H1 (cell line): ENCODE measurements at regions not wholly inside any gene's neighbourhood (a gene's known extent, or its start where the extent isn't known, plus 50 kb on each side); places are given as distances from the start of the nearest gene placed in this dataset.

ENCODE experiments used
- CTCF ChIA-PET: fragments of 300-600 bp; sonication (Branson Sonifier 250); formaldehyde crosslinking; loops from one replicate; lab custom pipeline; 2021; ENCODE audit not compliant: partially characterized antibody; lab: Charles Lee
- POLR2A ChIA-PET: fragments of 300-600 bp; sonication (Branson Sonifier 250); formaldehyde crosslinking; loops from one replicate; lab custom pipeline; 2021; ENCODE audit warnings: inconsistent platforms; ENCODE audit not compliant: partially characterized antibody; lab: Charles Lee
- DNase-seq, 2 experiments: peaks; one replicate each; pipeline versions ENCODE4 v3.0.0 to v3.0.0-alpha.2; 2010 to 2022; ENCODE audit warnings: low spot score in 2 of 2, low read depth in 1 of 2, mixed read lengths in 1 of 2
- FAIRE-seq: peaks from 2 replicates; lab custom pipeline; 2011; peaks lifted over from hg19 to GRCh38; lab: Jason Lieb, UNC
- H2AFZ ChIP-seq: 2 replicates; pipeline ENCODE4 v1.8.1; 2012; ENCODE audit warnings: low read length, inconsistent platforms
- H2AK5ac ChIP-seq: 2 replicates; pipeline ENCODE4 v1.6.1; 2013; ENCODE audit warnings: low read depth, low read length
- H2BK120ac ChIP-seq: replicated peaks from 2 replicates; pipeline ENCODE3; 2013; ENCODE audit warnings: low read depth, low read length, inconsistent platforms
- H2BK12ac ChIP-seq: 2 replicates; pipeline ENCODE4 v1.6.1; 2013; ENCODE audit warnings: low read depth, low read length
- H2BK15ac ChIP-seq: 2 replicates; pipeline ENCODE4 v1.6.1; 2013; ENCODE audit warnings: low read length
- H2BK20ac ChIP-seq: 2 replicates; pipeline ENCODE4 v1.6.1; 2013; ENCODE audit warnings: low read length
- H2BK5ac ChIP-seq: 2 replicates; pipeline ENCODE4 v1.6.1; 2013; ENCODE audit warnings: low read depth, low read length
- H3K14ac ChIP-seq: 2 replicates; pipeline ENCODE4 v1.6.1; 2013; ENCODE audit warnings: inconsistent platforms; ENCODE audit not compliant: insufficient read length
- H3K18ac ChIP-seq: 2 replicates; pipeline ENCODE4 v1.6.1; 2013; ENCODE audit warnings: low read length; ENCODE audit errors: extremely low read depth
- H3K23ac ChIP-seq: 2 replicates; pipeline ENCODE4 v1.6.1; 2013; ENCODE audit warnings: inconsistent platforms; ENCODE audit not compliant: insufficient read length
- H3K23me2 ChIP-seq: 2 replicates; pipeline ENCODE4 v1.6.1; 2013; ENCODE audit warnings: low read depth, low read length
- H3K27ac ChIP-seq: 2 replicates; pipeline ENCODE4 v1.6.1; 2011; ENCODE audit warnings: low read depth, low read length, inconsistent platforms
- H3K27me3 ChIP-seq, 4 experiments: replicated peaks in 1 of 4; 1 replicate in 1 of 4; 2 replicates in 3 of 4; pipeline versions ENCODE4 v1.6.1 to v1.8.1; 2011 to 2013; ENCODE audit warnings: low read length in 3 of 4, mild to moderate bottlenecking in 3 of 4, inconsistent platforms in 2 of 4, mixed read lengths in 2 of 4, moderate library complexity in 1 of 4; ENCODE audit not compliant: control insufficient read depth in 3 of 4, insufficient read depth in 3 of 4; ENCODE audit errors: extremely low read depth in 1 of 4
- H3K36me3 ChIP-seq, 4 experiments: 2 replicates each; pipeline versions ENCODE4 v1.6.1 to v1.8.1; 2011 to 2013; ENCODE audit warnings: mild to moderate bottlenecking in 4 of 4, low read length in 3 of 4, moderate library complexity in 2 of 4, control low read depth in 1 of 4, inconsistent platforms in 1 of 4; ENCODE audit not compliant: insufficient read depth in 4 of 4, control insufficient read depth in 2 of 4
- H3K4ac ChIP-seq: replicated peaks from 2 replicates; pipeline ENCODE3; 2013; ENCODE audit warnings: low read length, low read depth, mixed read lengths, inconsistent platforms; ENCODE audit not compliant: insufficient read length
- H3K4me1 ChIP-seq, 4 experiments: replicated peaks in 1 of 4; 1 replicate in 1 of 4; 2 replicates in 3 of 4; pipeline versions ENCODE4 v1.6.1 to v1.8.1; 2011 to 2013; ENCODE audit warnings: low read length in 3 of 4, inconsistent platforms in 2 of 4, mixed read lengths in 1 of 4; ENCODE audit not compliant: insufficient read depth in 4 of 4, control insufficient read depth in 3 of 4
- H3K4me2 ChIP-seq, 2 experiments: 2 replicates each; pipeline versions ENCODE4 v1.6.1 to v1.8.1; 2011 to 2013; ENCODE audit warnings: low read depth in 2 of 2, low read length in 2 of 2, control low read depth in 1 of 2, inconsistent platforms in 1 of 2, mild to moderate bottlenecking in 1 of 2; ENCODE audit not compliant: insufficient read depth in 1 of 2
- H3K4me3 ChIP-seq, 4 experiments: fragments of 200-600, 300-600 bp in 1 of 4; sonication (generic), shearing (Covaris generic), sonication (Bioruptor Twin) in 1 of 4; 2 replicates each; pipeline versions ENCODE4 v1.5.1 to v1.8.1; 2011 to 2016; ENCODE audit warnings: low read length in 4 of 4, low read depth in 3 of 4, control low read depth in 2 of 4, inconsistent platforms in 2 of 4, mild to moderate bottlenecking in 2 of 4, mixed read lengths in 1 of 4, moderate library complexity in 1 of 4; ENCODE audit not compliant: insufficient read depth in 2 of 4; ENCODE audit errors: extremely low read depth in 1 of 4
- H3K56ac ChIP-seq: replicated peaks from 2 replicates; pipeline ENCODE3; 2013; ENCODE audit warnings: low read depth, mild to moderate bottlenecking, mixed read lengths, low read length, inconsistent platforms; ENCODE audit not compliant: insufficient read length
- H3K79me1 ChIP-seq: 2 replicates; pipeline ENCODE4 v1.6.1; 2013; ENCODE audit warnings: low read depth, low read length, control low read depth
- H3K79me2 ChIP-seq, 2 experiments: 2 replicates each; pipeline versions ENCODE4 v1.6.1 to v1.8.1; 2012 to 2013; ENCODE audit warnings: low read length in 2 of 2, mild to moderate bottlenecking in 2 of 2, inconsistent platforms in 1 of 2; ENCODE audit not compliant: insufficient read depth in 2 of 2, control insufficient read depth in 1 of 2
- H3K9ac ChIP-seq, 4 experiments: replicated peaks in 1 of 4; 1 replicate in 1 of 4; 2 replicates in 3 of 4; pipeline versions ENCODE4 v1.6.1 to v1.8.1; 2011 to 2013; ENCODE audit warnings: low read depth in 3 of 4, low read length in 3 of 4, control low read depth in 2 of 4, mild to moderate bottlenecking in 2 of 4, moderate library complexity in 2 of 4, inconsistent platforms in 1 of 4; ENCODE audit errors: extremely low read depth in 1 of 4
- H3K9me3 ChIP-seq, 2 experiments: 2 replicates each; pipeline versions ENCODE4 v1.6.1 to v1.8.1; 2012 to 2013; ENCODE audit warnings: mild to moderate bottlenecking in 2 of 2, moderate library complexity in 2 of 2, control low read depth in 1 of 2, inconsistent platforms in 1 of 2, low read depth in 1 of 2, low read length in 1 of 2, mixed read lengths in 1 of 2; ENCODE audit not compliant: insufficient read depth in 2 of 2
- H4K20me1 ChIP-seq, 2 experiments: replicated peaks in 1 of 2; 2 replicates each; pipeline versions ENCODE3 to v1.8.1; 2011 to 2013; ENCODE audit warnings: inconsistent platforms in 2 of 2, low read length in 2 of 2, mild to moderate bottlenecking in 1 of 2; ENCODE audit not compliant: insufficient read depth in 2 of 2, control insufficient read depth in 1 of 2
- H4K5ac ChIP-seq: 2 replicates; pipeline ENCODE4 v1.6.1; 2013; ENCODE audit warnings: low read length, low read depth, mixed read lengths, inconsistent platforms; ENCODE audit not compliant: insufficient read length
- H4K8ac ChIP-seq: 2 replicates; pipeline ENCODE4 v1.8.0; 2013; ENCODE audit warnings: mild to moderate bottlenecking, moderate library complexity, low read length, inconsistent platforms; ENCODE audit not compliant: insufficient read depth; ENCODE audit errors: extremely low read depth
- H4K91ac ChIP-seq: replicated peaks from 2 replicates; pipeline ENCODE3; 2013; ENCODE audit warnings: low read length, mixed read lengths, inconsistent platforms; ENCODE audit not compliant: insufficient read length
- CHD1 ChIP-seq: IDR thresholded peaks from 2 replicates; pipeline ENCODE4 v1.6.1; 2012; ENCODE audit warnings: low read depth, low read length, improper control_type of control experiment
- CTBP2 ChIP-seq: IDR thresholded peaks from 2 replicates; pipeline ENCODE4 v1.7.0; 2011; ENCODE audit warnings: borderline replicate concordance, mild to moderate bottlenecking, moderate library complexity, mixed read lengths, low read length; ENCODE audit not compliant: insufficient read depth, insufficient read length
- HDAC6 ChIP-seq: IDR thresholded peaks from one replicate; pipeline ENCODE4 v1.7.1; 2012; ENCODE audit warnings: low read depth, mild to moderate bottlenecking, inconsistent platforms, low read length, moderate library complexity
- JUND ChIP-seq: IDR thresholded peaks from 2 replicates; pipeline ENCODE4 v1.6.1; 2011; ENCODE audit warnings: mild to moderate bottlenecking, improper control_type of control experiment, low read length
- KDM1A ChIP-seq: fragments of 200-600, 300-600 bp; sonication (generic); IDR thresholded peaks from 2 replicates; pipeline ENCODE4 v1.7.1; 2016; ENCODE audit warnings: mild to moderate bottlenecking, low read length, borderline replicate concordance
- RFX5 ChIP-seq: IDR thresholded peaks from 2 replicates; pipeline ENCODE4 v1.6.1; 2011; ENCODE audit warnings: low read depth, low read length, improper control_type of control experiment, borderline replicate concordance
- TBP ChIP-seq: IDR thresholded peaks from 2 replicates; pipeline ENCODE4 v1.6.1; 2011; ENCODE audit warnings: low read depth, low read length, improper control_type of control experiment
- USF2 ChIP-seq: IDR thresholded peaks from 2 replicates; pipeline ENCODE4 v1.6.1; 2011; ENCODE audit warnings: low read length, improper control_type of control experiment
- WGBS, 2 experiments: shearing (Covaris generic) in 1 of 2; methylation state at CpG; one replicate each; pipeline versions ENCODE4 v1.1.6 to v1.1.7; 2013 to 2015; ENCODE audit warnings: low lambda C conversion rate in 2 of 2, mixed read lengths in 2 of 2, inconsistent platforms in 1 of 2, low coverage in 1 of 2, missing lambda C conversion rate in 1 of 2; ENCODE audit not compliant: insufficient replicate concordance in 2 of 2, insufficient coverage in 1 of 2, insufficient read length in 1 of 2; ENCODE audit errors: extremely low coverage in 1 of 2, missing lambda C conversion rate in 1 of 2; 5-methylcytosine and 5-hydroxymethylcytosine counted together
- TF ChIP-seq, protein P1 (sequence below): IDR thresholded peaks from 2 replicates; pipeline ENCODE4 v1.6.1; 2012; ENCODE audit warnings: inconsistent platforms

DNA sequence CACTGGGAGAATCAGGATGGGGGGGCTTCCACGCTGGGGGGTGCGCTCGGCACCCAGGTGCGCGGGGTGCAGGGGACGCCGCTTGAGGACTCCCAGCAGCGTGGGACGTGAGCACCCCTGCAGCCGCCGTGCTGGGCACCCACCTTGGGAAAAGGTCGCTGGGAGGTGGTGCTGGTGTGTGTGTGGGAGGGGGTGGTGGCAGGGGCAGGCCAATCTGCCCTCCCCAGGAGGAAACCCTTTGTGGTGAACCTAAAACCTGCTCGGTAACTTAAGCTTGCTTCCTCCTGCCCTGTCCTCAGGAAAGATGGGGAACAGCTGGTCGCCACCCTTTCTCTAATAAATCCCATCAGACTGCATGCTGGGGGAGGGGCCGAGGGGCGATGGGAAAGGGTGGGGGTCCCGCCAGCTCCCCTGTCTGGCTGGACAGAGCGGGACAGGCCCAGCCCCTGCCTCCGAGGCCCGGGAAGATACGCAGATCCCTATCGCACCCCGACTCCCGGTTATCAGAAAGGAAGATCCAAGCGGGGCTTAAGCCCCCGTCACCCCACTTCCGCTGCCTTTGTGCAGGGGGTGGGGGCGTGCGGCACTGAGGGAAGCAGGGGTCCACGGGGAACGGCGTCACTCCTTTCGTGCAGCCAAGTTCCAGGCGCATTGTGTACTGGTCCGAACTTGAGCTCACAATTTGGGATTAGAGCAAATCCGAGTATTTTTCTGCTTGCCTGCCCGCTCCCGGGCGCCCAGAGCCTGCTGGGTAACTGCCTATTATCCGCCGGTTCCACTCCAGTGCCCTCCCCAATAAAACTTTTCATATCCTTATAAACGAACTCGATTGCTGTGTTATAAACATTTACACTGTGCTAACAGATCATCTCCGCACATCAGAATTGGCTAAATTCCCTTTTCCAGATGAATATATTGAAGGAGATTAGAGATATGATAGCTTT lies 64.6 kb downstream of the UNCX start:
- Histone ChIP-seq H3K27me3 (no peaks in the 10 kb centered on the region), H2BK20ac (no peak overlapping the region), H2BK120ac (no peak overlapping the region), H3K18ac (no peak overlapping the region), H3K27ac (no peak overlapping the region), H3K9ac (no peak overlapping the region), H3K4me3 (no peak overlapping the region), H4K20me1 (no peaks in the 10 kb centered on the region), H2BK5ac (no peak overlapping the region), H3K9me3 (no peaks in the 10 kb centered on the region), H3K14ac (no peak overlapping the region), H4K5ac (no peak overlapping the region), H4K8ac (no peak overlapping the region; the same call in 1 of the 2 replicates), H3K4ac (no peak overlapping the region), H2AK5ac (no peak overlapping the region), H2AFZ (no peak overlapping the region), H2BK15ac (peak overlapping the region; percentile 16; the same call in 1 of the 2 replicates), H3K4me1 (no peaks in the 10 kb centered on the region; a peak in 1 of 7 replicates), H4K91ac (no peak overlapping the region), H3K36me3 (no peaks in the 10 kb centered on the region), H3K79me2 (no peaks in the 10 kb centered on the region), H2BK12ac (no peak overlapping the region), H3K79me1 (no peaks in the 10 kb centered on the region), H3K23me2 (peaks cover 7% of the 10 kb centered on the region; the same call in 1 of the 2 replicates), H3K4me2 (no peak overlapping the region), H3K23ac (no peak overlapping the region), H3K56ac (no peak overlapping the region)
- WGBS, 2 experiments = 91% methylated on average over 30 of the region's 44 CpGs; no CpG with 5 or more reads in 1 of the 2 experiments
- DNase-seq (no peak), FAIRE-seq (no peak)
- TF ChIP-seq USF2 (no peak), TBP (no peak), RFX5 (no peak), CTBP2 (no peak), JUND (no peak), HDAC6 (no peak), KDM1A (no peak), CHD1 (no peak)
- TF ChIP-seq, protein P1, sequence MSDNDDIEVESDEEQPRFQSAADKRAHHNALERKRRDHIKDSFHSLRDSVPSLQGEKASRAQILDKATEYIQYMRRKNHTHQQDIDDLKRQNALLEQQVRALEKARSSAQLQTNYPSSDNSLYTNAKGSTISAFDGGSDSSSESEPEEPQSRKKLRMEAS = no peak
- ChIA-PET POLR2A (no interaction called here), CTCF (interaction anchor here (0.6 to 2.0 kb wide), 5 partner anchors 14 to 135 kb away, joined by 3 to 6 read pairs (median 3); no protein-coding TSS in a partner anchor)
